Transverse colon (tissue), 4 donors: ENCODE measurements at regions not wholly inside any gene's neighbourhood (a gene's known extent, or its start where the extent isn't known, plus 50 kb on each side); places are given as distances from the start of the nearest gene placed in this dataset.

Experiments
- DNase-seq: peaks from one replicate; pipeline ENCODE4 v3.0.0-alpha.2; 2019
- H3K27ac ChIP-seq, 4 donors: fragments of 200-600 bp; sonication (generic); 2 replicates each; pipeline ENCODE4 v1.5.1; 2016 to 2018; ENCODE audit warnings: inconsistent platforms in 4 of 4
- H3K27me3 ChIP-seq: fragments of 200-600 bp; sonication (generic); 2 replicates; pipeline ENCODE4 v1.5.1; 2017; ENCODE audit warnings: inconsistent platforms
- H3K36me3 ChIP-seq, 4 donors: fragments of 200-600 bp; sonication (generic); 2 replicates each; pipeline ENCODE4 v1.5.1; 2017 to 2019; ENCODE audit warnings: inconsistent platforms in 4 of 4
- H3K4me1 ChIP-seq, 4 donors: fragments of 200-600 bp; sonication (generic); 2 replicates each; pipeline ENCODE4 v1.5.1; 2017 to 2020; ENCODE audit warnings: inconsistent platforms in 4 of 4
- H3K4me3 ChIP-seq, 4 donors: fragments of 200-600 bp; sonication (generic); 1 replicate in 1 of 4; 2 replicates in 3 of 4; pipeline versions ENCODE4 v1.5.1 to v1.6.1; 2017 to 2019; ENCODE audit warnings: inconsistent platforms in 4 of 4
- H3K9me3 ChIP-seq, 2 donors: fragments of 200-600 bp; sonication (generic); 2 replicates each; pipeline ENCODE4 v1.5.1; 2017 to 2019; ENCODE audit warnings: inconsistent platforms in 2 of 2
- CTCF ChIP-seq, 5 experiments: fragments of 200-600 bp in 3 of 5; fragments of 450-650 bp in 2 of 5; sonication (generic) in 3 of 5; IDR thresholded peaks; 1 replicate in 2 of 5; 2 replicates in 3 of 5; pipeline ENCODE4 v1.5.1; 2016 to 2017; ENCODE audit warnings: antibody characterized with exemption in 5 of 5, inconsistent platforms in 3 of 5, mild to moderate bottlenecking in 2 of 5, moderate library complexity in 1 of 5
- EP300 ChIP-seq: sonication (generic); formaldehyde crosslinking; IDR thresholded peaks from one replicate; pipeline ENCODE4 v1.6.1; 2017; ENCODE audit warnings: antibody characterized with exemption, low read depth
- POLR2A ChIP-seq: fragments of 450-650 bp; IDR thresholded peaks from one replicate; pipeline ENCODE4 v1.6.1; 2016; ENCODE audit warnings: antibody characterized with exemption, mild to moderate bottlenecking, moderate library complexity
- POLR2AphosphoS5 ChIP-seq, 3 donors: sonication (generic); formaldehyde crosslinking; IDR thresholded peaks; one replicate each; pipeline ENCODE4 v1.6.1; 2016; ENCODE audit warnings: antibody characterized with exemption in 3 of 3
- WGBS, 2 donors: methylation state at CpG; one replicate each; pipeline ENCODE4 v1.1.5; 2018; ENCODE audit warnings: low coverage in 1 of 2; 5-methylcytosine and 5-hydroxymethylcytosine counted together
- in situ Hi-C, 4 donors: fragments of 200-750 bp; cut with MboI; loops; one replicate each; pipeline versions ENCODE4 v1.15.0 to v1.15.1; 2017; ENCODE audit warnings: low sequenced_read_pairs in 3 of 4, low pct_ligation_motif_present in 1 of 4, low pct_unique_long_range_greater_than_20kb in 1 of 4
- intact Hi-C: fragments of 100-400 bp; cut with DNase I; formaldehyde crosslinking; loops from one replicate; pipeline ENCODE4 v1.15.1; 2023; ENCODE audit warnings: low total_unique reads

GRCh38 chr18:53686965-53687364 is 537.5 kb downstream of the MBD2 start:
- in situ Hi-C loops, result no loop called here
- no peaks in the 10 kb centered on the region for H3K4me1 ChIP-seq
- WGBS, 2 donors, result 66 to 73% methylated on average over 4 of the region's 4 CpGs
- intact Hi-C loops, result no loop called here
- no peaks in the 10 kb centered on the region for H3K36me3 ChIP-seq
- no peak for TF ChIP-seq CTCF (IDR thresholded peaks at IDR 0.05)
- TF ChIP-seq POLR2A, result no peak
- TF ChIP-seq POLR2AphosphoS5 (IDR thresholded peaks at IDR 0.05), result no peak
- no peak for TF ChIP-seq EP300
- no peak overlapping the region for H3K27ac ChIP-seq
- H3K4me3 ChIP-seq, result no peak overlapping the region
- DNase-seq, result no peak
- H3K27me3 ChIP-seq, result no peaks in the 10 kb centered on the region
- H3K9me3 ChIP-seq, result no peaks in the 10 kb centered on the region

DNA sequence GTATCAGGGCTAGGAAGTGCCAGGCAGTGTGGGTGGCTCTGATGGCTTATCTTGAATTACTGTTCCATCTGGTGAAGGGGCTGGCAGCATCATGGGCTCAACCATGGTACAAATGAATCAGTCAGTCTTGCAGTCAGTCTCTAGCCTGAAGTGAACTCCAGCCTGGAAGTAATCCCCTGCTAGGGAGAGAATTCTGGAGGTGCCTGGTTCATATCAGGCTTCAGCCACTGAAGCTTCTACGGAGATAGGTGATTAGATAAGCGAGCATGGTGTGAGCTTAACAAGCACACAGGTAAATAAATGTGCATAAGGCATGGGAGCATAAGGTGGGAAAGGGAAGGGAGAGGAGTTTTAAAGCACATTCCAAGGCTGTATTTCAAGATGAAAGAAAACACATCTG is 541.7 kb downstream of the MBD2 start:
- Histone ChIP-seq H3K4me1 (no peaks in the 10 kb centered on the region), H3K27ac (no peak overlapping the region), H3K4me3 (no peak overlapping the region), H3K27me3 (no peaks in the 10 kb centered on the region), H3K36me3 (no peaks in the 10 kb centered on the region), H3K9me3 (no peaks in the 10 kb centered on the region)
- no peak for TF ChIP-seq POLR2AphosphoS5 (IDR thresholded peaks at IDR 0.05)
- no peak for TF ChIP-seq POLR2A
- no peak for TF ChIP-seq CTCF (IDR thresholded peaks at IDR 0.05)
- TF ChIP-seq EP300, result no peak
- no peak for DNase-seq
- WGBS, 2 donors, result 70% methylated on average over 2 of the region's 2 CpGs; no CpG with 5 or more reads in 1 of the 2 donors
- intact Hi-C loops, result no loop called here
- in situ Hi-C loops, result no loop called here

DNA sequence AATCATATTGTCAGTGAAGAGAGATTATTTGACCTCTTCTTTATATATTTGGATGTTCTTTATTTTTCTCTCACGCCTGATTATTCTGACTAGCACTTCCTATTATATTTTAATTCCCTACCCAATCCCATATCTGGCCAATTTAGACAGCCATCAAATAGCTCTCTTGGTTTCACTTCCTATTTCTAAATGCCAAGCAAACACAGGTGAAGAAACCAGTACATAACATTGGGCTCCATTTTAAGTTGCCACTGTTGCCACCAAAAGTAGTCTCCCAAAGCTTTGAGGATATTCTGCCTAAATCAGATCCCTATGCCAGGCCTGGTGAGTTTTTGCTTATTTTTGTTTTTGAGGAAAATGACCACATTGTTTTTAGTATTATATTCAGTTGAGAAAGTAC is 547.0 kb downstream of the MBD2 start:
- H3K4me3 ChIP-seq, result no peak overlapping the region
- no peak overlapping the region for H3K27ac ChIP-seq
- TF ChIP-seq EP300 (no peak), POLR2AphosphoS5 (IDR thresholded peaks at IDR 0.05) (no peak), CTCF (IDR thresholded peaks at IDR 0.05) (no peak), POLR2A (no peak)
- in situ Hi-C loops, result no loop called here
- intact Hi-C loops, result no loop called here
- no peaks in the 10 kb centered on the region for H3K9me3 ChIP-seq
- 81 to 92% methylated on average over 1 of the region's 1 CpG for WGBS, 2 donors
- H3K36me3 ChIP-seq, result no peaks in the 10 kb centered on the region
- no peak for DNase-seq
- no peaks in the 10 kb centered on the region for H3K4me1 ChIP-seq
- H3K27me3 ChIP-seq, result no peaks in the 10 kb centered on the region

DNA sequence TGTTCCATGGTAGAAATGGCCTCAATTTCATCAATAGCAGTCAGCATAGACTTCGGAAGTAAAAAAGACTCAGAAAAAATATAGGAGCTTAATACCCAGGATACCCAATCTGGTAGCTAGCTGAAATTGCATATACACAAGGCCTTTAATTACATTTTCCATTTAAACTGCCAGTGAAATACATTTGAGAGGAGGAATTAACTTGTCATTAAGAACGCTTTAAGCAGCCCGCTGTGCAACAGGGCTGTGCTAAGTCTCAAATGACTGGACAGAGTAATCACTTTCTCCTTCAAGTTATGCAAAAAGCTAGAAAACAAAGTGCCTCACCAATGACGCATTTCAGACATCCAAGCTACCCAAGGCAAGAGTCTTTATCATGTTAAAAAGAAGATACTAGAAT is 558.8 kb downstream of the MBD2 start:
- no peaks in the 10 kb centered on the region for H3K27me3 ChIP-seq
- DNase-seq, result no peak
- H3K36me3 ChIP-seq, result no peaks in the 10 kb centered on the region
- in situ Hi-C loops (no loop called here), intact Hi-C loops (no loop called here)
- peaks cover 0 to 4% of the 10 kb centered on the region in 2 donors for H3K9me3 ChIP-seq
- H3K27ac ChIP-seq, result no peak overlapping the region
- no peaks in the 10 kb centered on the region for H3K4me1 ChIP-seq
- TF ChIP-seq POLR2A, result no peak
- TF ChIP-seq POLR2AphosphoS5 (IDR thresholded peaks at IDR 0.05), result no peak
- no peak for TF ChIP-seq EP300
- no peak for TF ChIP-seq CTCF (IDR thresholded peaks at IDR 0.05)
- H3K4me3 ChIP-seq, result no peak overlapping the region
- WGBS, 2 donors, result 75 to 84% methylated on average over 4 of the region's 4 CpGs
